GM13977 (cell line): ENCODE measurements at regions not wholly inside any gene's neighbourhood (a gene's known extent, or its start where the extent isn't known, plus 50 kb on each side); places are given as distances from the start of the nearest gene placed in this dataset.

Source experiments
- DNase-seq: peaks from one replicate; pipeline ENCODE4 v3.0.0; 2012; ENCODE audit warnings: low spot score
- in situ Hi-C: fragments of 300-500 bp; cut with MboI; formaldehyde crosslinking; loops from one replicate; pipeline ENCODE4 v1.12.0; 2022; ENCODE audit warnings: low sequenced_read_pairs, low pct_unique_long_range_greater_than_20kb, mixed read lengths, inconsistent platforms; ENCODE audit not compliant: unreplicated experiment
- TF ChIP-seq, protein P1 (sequence below): IDR thresholded peaks from 2 replicates; pipeline ENCODE4 v1.5.1; 2012; ENCODE audit warnings: mild to moderate bottlenecking, control low read depth; ENCODE audit not compliant: insufficient read depth; ENCODE audit errors: extremely low read depth, missing control alignments

DNA sequence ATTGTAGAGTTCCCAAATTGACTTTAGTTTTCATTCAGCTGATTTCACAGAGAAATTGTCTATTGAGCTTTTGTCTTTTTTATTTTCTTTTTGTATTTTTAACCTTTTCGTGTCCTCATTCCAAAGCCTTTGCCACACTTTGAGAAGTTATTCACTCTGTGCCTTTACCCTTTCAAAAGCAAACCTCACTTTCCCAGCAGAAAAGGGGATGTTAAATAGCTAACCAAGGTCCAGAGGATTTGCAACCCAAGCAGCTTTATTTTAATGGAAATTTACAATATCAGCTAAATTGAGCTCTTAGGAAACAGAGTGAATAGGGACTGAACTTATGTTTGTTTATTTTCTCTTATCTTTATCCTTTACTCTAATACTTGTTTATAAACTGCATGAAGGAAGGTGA lies 428.8 kb downstream of the PCDH7 start:
- no peak for DNase-seq
- in situ Hi-C loops = no loop called here
- TF ChIP-seq, protein P1, sequence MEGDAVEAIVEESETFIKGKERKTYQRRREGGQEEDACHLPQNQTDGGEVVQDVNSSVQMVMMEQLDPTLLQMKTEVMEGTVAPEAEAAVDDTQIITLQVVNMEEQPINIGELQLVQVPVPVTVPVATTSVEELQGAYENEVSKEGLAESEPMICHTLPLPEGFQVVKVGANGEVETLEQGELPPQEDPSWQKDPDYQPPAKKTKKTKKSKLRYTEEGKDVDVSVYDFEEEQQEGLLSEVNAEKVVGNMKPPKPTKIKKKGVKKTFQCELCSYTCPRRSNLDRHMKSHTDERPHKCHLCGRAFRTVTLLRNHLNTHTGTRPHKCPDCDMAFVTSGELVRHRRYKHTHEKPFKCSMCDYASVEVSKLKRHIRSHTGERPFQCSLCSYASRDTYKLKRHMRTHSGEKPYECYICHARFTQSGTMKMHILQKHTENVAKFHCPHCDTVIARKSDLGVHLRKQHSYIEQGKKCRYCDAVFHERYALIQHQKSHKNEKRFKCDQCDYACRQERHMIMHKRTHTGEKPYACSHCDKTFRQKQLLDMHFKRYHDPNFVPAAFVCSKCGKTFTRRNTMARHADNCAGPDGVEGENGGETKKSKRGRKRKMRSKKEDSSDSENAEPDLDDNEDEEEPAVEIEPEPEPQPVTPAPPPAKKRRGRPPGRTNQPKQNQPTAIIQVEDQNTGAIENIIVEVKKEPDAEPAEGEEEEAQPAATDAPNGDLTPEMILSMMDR = no peak

DNA sequence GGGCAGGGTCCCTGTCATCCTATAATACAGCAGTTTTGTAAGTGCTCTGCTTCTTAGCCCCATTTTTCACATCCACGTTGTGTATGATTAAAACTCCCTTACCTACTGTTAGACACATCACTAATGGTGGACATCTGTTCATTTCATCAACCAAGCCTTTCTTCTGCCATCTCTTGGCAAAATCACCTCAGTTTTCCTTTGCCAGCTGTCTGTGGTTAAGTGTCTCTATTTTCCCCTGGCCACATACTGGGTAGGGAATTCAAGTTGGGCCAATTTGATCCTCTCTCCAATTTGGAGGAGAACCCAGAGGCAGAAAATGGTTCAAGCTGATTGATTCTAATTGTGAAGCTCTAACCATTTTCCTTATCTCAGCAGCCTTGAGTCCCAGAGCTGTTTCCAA lies 436.1 kb downstream of the PCDH7 start:
- no peak for DNase-seq
- in situ Hi-C loops = no loop called here
- TF ChIP-seq, protein P1 = no peak

DNA sequence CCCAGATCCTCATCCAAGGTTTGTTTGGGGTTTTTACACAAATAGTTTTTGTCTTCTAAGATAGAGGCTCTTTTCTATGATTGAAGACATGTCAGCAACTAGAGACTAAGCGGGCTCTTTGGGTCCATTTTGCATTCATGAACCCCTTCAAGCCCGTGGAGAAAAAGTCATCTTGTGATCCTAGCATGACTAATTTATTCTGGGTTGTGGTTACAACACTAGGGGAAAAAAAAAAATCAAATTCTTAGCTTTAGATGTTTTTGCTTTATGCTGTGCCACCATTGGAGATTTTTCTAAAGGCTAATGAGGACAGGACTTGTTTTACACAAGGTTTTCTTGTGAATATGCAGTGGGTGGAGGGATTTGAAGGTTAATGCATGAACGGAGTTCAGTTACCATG lies 440.0 kb downstream of the PCDH7 start:
- no peak for DNase-seq
- TF ChIP-seq, protein P1 = no peak
- in situ Hi-C loops = no loop called here

DNA sequence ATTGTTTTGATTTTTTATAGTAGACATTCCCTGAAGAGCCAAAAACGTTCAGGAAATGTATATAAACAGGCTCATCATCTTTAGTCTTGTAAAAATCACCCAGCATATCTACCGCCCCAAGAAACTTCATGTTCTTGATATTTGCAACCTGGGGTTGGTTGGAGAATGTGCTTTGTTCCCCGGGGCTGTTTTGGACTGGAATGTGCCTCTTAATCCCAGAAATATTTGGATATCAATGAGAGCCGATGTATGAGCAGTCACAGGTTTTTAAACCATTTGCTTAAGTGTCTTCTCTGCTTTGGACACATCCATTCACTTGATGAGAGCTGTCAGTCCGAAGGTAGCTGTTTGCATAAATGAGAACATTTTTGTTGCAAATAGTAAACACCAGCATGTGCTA lies 449.7 kb downstream of the PCDH7 start:
- TF ChIP-seq, protein P1 = no peak
- no peak for DNase-seq
- in situ Hi-C loops = no loop called here

DNA sequence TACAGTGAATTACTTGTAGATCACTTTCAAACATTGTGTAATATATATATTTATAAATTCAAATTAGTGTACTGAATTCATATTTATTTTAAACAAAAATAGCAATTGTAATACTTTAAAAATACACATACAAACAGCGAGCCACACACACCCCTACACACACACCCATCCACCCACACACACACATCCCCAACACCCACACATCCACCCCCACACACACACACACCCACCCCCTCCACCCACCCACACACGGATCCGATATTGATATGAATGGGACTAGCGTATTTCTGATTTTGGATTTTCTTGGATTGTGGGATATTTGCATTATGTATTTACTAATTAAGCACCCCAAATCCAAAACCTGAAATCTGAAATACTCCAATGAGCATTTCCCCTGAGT lies 451.2 kb downstream of the PCDH7 start:
- DNase-seq = no peak
- in situ Hi-C loops = no loop called here
- TF ChIP-seq, protein P1 = no peak

DNA sequence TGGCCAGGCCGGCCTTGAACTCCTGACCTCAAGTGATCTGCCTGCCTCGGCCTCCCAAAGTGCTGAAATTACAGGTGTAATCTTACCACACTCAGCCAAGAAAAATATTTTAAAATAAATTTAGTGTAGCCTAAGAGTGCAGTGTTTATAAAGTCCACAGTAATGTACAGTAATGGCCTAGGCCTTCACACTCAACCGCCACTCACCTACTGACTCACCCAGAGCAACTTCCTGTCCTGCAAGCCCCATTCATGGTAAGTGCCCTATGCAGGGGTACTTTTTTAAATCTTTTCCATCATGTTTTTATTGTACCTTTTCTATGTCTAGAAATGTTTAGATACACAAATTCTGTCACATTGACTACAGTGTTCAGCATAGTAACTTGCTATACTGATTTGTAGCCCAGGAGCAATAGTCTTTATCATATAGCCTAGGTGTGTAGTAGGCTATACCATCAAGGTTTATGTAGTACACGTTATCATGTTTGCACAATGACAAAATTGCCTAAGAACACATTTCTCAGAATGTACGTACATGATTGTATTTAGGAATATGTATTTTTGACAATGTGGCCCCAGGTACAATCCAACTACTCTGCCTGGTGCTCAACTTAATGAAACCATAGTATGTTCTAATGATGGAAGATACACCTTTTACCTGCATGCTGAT lies 455.2 kb downstream of the PCDH7 start:
- in situ Hi-C loops = no loop called here
- TF ChIP-seq, protein P1 = no peak
- no peak for DNase-seq
